ELR (cell line): ENCODE measurements at regions not wholly inside any gene's neighbourhood (a gene's known extent, or its start where the extent isn't known, plus 50 kb on each side); places are given as distances from the start of the nearest gene placed in this dataset.

Experiments
- DNase-seq: peaks from one replicate; pipeline ENCODE4 v3.0.0-alpha.2; 2015; ENCODE audit warnings: low read depth

DNA sequence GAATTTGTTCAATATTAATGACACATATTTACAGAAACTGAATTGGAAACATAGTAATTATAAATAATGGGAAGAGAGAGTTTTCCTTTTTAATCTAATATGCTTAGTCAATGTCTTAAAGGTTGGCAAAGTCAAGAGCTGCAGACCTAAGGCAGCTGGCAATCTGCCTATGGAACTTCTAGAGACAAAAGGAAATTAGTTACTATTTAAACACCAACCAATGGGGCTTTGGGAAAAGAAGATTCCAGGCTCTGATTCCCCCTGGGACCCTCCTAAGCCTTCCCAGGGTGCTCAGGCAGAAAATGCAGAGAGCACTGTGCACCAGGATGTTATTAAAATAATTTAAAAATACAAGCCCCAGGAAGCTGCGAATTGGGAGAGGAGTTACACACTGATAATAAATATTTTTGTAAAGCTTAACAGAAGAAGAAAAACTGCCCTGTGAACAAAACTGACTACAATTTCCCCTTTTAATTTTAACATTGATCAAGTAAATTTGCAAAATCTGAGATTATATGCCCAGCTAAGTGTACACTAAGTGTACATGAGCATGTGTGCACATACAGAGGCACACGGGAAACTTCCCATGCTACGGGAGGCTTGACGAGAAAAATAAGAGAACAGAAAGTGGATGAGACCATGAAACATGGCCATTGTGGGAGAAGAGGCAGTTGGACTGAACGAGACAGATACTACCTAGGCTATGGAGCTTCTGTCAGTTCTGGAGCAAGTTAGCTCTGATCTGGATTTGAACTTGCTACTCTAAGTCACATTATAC lies 77.4 kb upstream of the ADAMTS16 start:
- DNase-seq, result no peak

DNA sequence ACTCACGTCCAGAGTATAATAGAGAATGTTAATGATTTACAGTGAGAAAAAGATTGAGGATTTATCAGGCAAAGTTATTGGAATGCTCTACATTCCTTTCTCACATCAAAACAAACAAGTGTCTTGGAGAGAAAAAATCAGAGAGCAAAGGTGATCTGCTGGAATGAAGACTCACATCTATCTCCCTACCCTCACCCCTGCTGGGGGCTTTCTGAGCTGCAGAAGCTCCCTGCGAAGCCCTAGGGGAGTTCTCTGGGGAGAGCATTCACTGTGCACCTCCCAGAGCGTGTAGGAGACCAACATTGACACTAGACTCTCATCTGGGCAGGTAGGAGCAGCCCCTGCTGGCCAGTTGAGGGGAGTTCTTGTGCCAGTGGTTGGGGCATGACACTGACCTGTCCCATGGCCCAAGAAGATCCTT lies 76.6 kb upstream of the ADAMTS16 start:
- peak; percentile 2 for DNase-seq

DNA sequence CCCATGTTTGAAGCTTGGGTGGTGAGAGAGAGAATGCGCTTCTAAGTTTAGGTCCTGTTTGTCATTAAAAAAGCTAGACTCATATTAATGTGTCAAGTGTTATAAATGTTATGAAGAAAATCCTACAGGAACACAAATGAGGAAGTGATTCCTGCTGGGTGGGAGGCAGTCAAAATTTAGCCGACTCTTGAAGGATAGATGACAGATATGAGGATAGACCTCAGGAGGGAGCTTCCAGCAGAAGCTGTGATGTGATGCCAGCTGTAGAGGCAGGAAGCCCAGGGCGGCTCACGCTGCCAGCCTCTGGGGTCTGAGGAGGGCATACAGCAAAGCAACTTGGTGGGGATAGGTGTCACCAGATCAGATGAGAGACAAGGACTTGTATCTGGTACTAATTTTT lies 74.7 kb upstream of the ADAMTS16 start:
- no peak for DNase-seq

DNA sequence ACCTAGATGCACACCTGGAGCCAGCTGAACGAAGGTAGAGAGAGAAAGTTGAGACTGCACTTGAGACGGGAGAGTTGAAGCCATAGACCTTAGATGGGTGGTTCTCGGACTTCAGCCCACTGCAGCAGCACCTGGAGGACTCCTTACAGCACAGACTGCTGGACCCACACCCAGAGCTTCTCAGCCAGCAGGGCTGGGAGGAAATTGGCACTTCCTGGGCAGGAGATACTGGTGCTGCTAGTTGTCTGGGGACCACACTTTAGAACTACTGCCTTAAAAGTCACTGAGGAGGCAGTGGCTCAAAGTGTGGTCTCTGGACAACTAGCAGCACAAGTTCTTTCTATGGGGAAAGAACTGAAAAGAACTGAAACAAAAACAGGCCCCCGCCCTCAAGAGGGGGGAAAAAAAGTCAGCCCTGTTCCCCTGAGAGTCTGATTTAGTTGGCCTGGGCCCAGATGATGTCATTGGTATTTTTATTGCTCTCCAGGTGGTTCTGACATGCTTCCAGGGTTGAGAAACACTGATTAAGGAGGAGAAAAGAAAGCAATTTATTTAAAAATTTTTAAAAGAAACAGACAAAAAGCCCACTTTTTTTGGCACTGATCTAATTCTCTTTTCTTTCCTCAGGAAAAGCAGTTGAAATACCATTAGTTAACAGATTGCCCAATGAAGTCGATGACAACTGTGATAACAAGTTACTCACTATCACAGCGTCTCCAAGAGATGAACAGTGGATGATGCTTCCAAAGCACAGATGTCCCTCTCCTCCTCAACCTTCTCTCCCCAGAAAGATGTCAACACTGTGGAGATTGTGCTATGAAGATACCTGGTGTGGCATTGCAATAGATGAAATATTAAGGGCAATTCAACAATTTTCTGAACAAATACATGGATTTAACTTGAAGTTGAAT lies 73.6 kb upstream of the ADAMTS16 start:
- no peak for DNase-seq

DNA sequence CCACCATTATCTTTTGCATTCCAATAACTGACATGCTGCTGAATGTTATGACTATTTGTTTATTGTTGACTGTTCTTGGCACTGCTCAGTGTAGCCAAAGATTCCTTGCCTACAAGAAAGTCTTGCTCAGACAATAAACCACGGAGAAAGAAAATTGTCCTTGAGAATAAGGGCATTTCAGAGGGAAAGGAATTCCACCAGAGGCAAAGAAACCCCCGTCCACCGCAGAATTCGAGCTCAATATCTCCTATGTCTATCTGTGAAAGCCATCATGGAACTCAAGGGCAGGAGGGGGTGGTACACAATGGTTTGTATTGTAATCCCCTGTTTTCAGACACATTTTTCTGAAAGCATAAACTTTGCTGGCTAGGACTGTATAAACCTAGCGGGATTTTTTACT lies 70.3 kb upstream of the ADAMTS16 start:
- DNase-seq, result no peak

DNA sequence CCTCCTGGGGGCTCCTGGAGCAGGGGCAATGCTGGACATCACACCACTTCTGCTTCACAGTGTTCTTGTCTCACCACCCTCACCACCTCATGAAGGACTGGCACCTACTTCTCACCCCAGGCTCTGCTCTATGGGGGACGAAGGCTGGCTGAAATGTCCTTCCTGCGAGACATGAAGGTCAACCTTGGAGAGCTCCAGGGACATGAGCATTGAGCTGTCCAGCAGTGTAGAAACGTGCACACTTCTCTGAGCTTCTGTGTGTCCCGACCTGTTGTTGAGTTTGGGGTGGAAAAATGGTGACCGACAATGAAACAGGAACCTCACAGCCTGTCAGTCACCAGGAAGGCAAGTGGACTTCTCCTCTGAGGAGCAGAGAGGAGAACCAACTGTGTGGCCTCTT lies 68.6 kb upstream of the ADAMTS16 start:
- no peak for DNase-seq

DNA sequence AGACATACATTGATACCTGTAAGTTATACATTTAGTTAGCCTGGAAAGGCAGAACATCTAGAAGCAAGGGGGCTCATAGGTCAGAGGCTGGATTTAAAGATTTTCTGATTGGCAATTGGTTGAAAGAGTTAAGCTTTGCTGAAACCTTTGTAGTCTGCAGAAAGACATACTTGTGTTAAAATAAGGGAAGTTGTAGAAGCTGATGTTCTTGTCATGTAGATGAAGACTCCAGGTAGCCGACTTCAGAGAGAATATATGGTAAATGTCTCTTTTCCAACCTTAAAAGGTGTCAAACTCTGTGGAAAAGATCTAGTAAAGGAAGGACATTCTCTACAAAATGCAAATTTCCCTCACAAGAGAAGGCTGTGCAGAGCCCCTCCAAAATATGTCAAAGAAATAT lies 62.9 kb upstream of the ADAMTS16 start:
- no peak for DNase-seq

DNA sequence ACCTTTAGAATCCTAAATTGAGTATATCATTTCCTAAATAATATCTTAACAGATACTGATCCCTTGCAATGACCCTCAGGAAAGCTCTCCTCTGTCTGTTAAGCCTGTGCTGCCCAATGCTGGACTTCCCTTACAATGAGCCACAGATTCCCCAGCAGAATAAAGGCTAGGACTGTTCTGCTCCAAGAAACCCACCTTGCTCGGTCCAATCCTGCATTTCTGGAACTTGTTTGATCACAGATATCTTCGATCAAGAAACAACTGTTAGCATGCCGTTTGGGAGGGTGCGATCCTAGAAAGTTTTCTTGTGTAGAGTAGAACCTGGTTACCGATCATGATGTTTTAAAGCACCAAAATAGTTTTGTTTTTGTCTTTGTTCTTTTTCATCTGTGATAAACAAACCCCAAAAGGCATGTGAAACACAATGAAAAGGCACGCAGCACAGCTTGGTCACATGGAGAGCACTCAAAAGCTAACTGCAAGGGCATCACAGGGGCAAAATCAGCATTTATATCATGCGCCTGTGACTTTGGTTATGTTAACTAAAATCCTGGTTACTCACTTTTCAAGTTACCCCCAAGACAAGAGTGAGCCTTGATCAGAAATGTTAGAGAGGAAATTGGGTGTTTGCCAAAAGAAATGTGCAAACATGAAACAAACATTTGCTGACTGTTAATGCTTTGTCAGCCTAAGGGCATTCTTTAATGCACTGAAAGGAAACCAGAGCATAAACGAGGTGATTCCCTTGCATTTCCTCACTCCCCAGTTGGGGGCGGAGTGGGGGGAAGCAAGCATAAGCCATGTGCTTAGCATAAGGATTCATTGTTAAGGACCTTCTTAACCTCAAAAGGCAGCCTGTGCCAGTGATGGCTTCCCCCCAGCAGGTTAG lies 61.9 kb upstream of the ADAMTS16 start:
- peak; percentile 11 for DNase-seq

DNA sequence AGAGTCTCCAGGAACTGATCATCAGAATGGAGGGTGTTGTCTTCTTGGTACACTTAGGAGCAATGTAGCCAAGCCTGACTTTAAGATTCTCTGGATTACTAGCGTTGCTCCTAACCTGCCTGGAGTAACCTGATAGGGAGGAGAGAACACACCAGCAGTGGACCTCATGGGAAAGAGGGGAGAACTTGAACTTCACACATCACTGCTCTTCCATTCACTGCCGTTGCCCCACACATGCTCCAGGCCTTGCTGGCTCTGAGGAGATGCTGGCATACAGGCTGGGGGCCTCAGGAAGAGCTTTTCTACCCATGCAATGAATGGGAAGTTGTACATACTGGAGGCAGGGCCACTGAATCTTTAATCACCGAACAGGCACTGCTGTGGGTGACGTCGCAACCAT lies 60.3 kb upstream of the ADAMTS16 start:
- DNase-seq, result no peak

DNA sequence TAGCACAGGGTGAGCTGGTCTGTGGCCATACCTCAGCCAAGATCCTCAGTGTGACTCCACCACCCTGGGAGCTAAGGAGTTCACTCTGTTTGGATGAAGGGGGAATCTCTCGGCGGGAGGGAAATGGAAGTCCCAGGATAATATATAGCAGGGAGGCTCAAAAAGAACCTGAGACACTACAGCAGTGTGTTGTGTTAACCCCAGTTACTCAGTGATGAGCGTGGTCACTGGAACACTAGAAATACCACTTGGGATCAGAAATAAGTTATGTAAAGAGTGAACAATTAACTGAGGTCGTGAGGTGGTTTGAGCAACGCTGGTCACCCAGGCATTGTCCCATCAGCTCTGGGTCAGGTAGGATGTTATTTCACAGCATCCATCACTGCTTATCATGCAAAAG lies 59.3 kb upstream of the ADAMTS16 start:
- no peak for DNase-seq

DNA sequence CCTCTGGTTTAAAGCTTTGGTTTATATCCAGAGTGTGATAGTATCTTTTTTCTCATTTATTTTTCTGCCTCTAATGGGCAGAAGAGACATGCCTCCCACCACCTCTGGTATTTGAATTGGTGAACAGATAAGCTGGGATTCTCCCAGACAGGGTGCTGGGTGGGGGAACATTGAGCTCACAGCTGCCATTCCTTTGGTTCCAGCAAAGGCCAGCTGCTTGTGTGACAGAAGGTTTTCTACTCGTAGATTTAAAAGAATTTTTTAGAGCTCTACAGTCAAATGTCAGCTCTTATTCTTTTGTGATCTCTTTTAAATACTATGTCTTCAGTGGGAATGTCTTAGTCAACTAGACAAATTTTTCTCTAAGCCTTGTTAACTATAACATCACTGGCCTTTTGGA lies 54.7 kb upstream of the ADAMTS16 start:
- no peak for DNase-seq

DNA sequence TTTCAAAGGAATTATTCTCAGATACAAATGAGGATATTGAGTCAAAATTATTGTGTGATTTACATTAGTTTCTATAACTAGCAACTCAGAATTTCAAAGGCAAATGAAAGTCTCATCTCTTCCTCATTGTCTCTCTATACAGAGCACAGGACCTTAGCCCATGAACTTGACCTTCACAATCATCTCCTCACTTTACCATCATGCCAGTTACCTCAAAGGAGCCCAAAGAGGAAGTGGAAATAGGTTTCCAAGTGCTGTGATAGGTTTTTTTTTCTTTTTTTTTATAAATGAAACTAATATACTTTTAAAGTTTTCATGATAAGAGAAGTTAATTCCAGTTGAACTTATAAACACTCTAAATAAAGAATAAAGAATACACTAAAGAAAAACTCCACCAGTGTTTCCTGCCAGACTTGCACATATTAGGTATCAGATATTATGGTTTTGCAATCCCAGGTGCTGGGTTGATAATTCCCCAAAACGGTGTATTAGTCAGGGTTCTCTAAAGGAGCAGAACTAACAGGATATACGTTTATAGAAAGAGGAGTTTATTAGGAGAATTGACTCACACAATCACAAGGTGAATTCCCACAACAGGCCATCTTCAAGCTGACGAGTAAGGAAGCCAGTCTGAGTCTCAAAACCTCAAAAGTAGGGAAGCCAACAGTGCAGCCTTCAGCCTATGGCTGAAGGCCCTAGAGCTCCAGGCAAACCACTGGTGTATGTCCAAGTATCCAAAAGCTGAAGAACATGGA lies 50.1 kb upstream of the ADAMTS16 start:
- DNase-seq, result no peak
